ENCODE measurements at regions not wholly inside any gene's neighbourhood (a gene's known extent, or its start where the extent isn't known, plus 50 kb on each side); places are given as distances from the start of the nearest gene placed in this dataset.

DNA sequence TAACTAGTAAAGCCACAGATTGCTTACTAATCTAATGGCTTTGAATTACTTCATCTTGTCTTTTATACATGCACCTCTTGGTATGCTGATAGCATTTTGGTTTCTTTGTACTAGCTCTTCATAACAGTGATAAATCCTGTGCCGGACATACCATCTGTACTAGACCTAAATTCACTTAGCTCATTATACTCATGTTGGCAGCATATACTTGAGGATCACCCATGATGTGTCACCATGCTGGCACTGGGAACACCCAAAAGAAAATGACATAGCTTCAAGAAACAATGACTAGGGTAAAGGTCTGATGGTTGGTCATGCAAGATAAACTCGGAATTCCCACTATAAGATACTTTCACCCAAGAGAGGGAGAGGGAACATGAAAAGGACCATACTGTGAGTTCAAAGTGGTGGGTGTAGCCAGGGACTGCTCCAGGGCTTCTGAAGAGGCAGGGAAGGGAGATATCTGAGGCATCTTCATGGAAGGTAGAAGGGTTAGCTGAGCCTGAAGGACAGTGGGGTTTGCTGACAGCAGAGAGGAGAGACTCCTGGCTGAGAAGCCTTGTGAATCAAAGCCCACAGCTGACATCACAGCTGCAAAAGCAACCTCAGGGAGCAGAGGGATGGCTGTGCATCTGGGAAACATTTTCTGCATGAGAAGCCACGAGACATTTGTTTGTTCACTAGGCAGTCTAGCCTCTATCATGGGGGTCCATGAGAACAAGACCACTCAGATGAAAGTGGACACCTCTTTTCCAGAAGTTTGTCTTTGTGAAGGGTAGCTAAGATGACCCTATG lies 314.2 kb downstream of the RAB28 start:
- intact Hi-C loops (cut with DNase I): no loop called here
- H3K4me3 ChIP-seq: no peak overlapping the region

DNA sequence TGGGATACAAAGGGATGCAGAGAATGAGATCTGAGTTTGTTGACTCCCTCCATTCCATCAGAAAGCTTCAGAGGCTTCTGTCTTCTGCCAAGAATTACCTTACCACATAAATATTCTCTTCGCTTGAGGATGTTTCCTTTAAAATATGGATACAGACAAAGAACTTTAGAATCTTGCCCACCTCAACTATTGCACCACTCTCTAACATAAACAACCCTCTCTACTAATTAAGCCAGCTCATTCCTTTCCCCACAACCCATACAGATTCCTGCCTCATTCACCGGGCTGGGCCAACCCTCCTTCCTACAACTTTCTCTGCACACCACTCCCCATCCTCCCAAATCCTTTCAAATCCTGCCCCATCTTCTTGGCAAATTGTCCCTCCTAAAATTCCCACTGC lies 315.8 kb downstream of the RAB28 start:
- intact Hi-C loops (cut with DNase I): no loop called here

More for the DNA sequence above, 314.2 kb downstream of the RAB28 start:
- H3K36me3 ChIP-seq: no peaks in the 10 kb centered on the region
- no peak for DNase-seq
- H3K27ac ChIP-seq: no peak overlapping the region
- no peaks in the 10 kb centered on the region for H3K27me3 ChIP-seq (ENCODE audit: low read depth)
- no peak for ATAC-seq
- TF ChIP-seq, protein P1, sequence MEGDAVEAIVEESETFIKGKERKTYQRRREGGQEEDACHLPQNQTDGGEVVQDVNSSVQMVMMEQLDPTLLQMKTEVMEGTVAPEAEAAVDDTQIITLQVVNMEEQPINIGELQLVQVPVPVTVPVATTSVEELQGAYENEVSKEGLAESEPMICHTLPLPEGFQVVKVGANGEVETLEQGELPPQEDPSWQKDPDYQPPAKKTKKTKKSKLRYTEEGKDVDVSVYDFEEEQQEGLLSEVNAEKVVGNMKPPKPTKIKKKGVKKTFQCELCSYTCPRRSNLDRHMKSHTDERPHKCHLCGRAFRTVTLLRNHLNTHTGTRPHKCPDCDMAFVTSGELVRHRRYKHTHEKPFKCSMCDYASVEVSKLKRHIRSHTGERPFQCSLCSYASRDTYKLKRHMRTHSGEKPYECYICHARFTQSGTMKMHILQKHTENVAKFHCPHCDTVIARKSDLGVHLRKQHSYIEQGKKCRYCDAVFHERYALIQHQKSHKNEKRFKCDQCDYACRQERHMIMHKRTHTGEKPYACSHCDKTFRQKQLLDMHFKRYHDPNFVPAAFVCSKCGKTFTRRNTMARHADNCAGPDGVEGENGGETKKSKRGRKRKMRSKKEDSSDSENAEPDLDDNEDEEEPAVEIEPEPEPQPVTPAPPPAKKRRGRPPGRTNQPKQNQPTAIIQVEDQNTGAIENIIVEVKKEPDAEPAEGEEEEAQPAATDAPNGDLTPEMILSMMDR (IDR thresholded peaks at IDR 0.05): no peak
- H3K9me3 ChIP-seq: no peaks in the 10 kb centered on the region
- H3K4me1 ChIP-seq: no peaks in the 10 kb centered on the region

DNA sequence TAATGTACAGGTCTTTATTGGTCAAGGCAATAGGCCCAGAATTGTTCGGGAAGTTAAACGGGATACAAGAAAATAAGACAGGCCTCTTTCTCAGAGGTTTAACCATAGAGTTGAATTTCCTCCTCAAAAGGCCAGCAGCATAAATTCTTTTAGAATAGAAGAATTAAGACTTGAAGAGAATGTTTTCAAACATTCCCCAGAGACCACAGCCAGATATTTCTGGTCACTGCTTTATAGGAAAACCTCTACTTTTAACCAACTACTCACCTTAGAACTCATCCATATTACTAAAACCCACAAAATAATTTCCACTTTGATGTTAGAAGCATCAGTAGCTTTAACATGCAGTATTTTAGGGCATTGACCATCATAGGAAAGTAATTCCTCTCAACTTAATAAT lies 317.9 kb downstream of the RAB28 start:
- no peaks in the 10 kb centered on the region for H3K27me3 ChIP-seq (ENCODE audit: low read depth)
- H3K27ac ChIP-seq: no peak overlapping the region
- no peaks in the 10 kb centered on the region for H3K36me3 ChIP-seq
- H3K9me3 ChIP-seq: no peaks in the 10 kb centered on the region
- no peak for ATAC-seq
- intact Hi-C loops (cut with DNase I): no loop called here
- no peak overlapping the region for H3K4me3 ChIP-seq
- no peak for DNase-seq
- TF ChIP-seq, protein P1 (IDR thresholded peaks at IDR 0.05): no peak
- no peaks in the 10 kb centered on the region for H3K4me1 ChIP-seq

More for the DNA sequence above, 315.8 kb downstream of the RAB28 start:
- H3K27ac ChIP-seq: no peak overlapping the region
- DNase-seq (no peak), ATAC-seq (no peak)
- H3K9me3 ChIP-seq: no peaks in the 10 kb centered on the region
- no peak overlapping the region for H3K4me3 ChIP-seq
- H3K4me1 ChIP-seq: no peaks in the 10 kb centered on the region
- TF ChIP-seq, protein P1 (IDR thresholded peaks at IDR 0.05): no peak
- no peaks in the 10 kb centered on the region for H3K27me3 ChIP-seq (ENCODE audit: low read depth)
- H3K36me3 ChIP-seq: no peaks in the 10 kb centered on the region

DNA sequence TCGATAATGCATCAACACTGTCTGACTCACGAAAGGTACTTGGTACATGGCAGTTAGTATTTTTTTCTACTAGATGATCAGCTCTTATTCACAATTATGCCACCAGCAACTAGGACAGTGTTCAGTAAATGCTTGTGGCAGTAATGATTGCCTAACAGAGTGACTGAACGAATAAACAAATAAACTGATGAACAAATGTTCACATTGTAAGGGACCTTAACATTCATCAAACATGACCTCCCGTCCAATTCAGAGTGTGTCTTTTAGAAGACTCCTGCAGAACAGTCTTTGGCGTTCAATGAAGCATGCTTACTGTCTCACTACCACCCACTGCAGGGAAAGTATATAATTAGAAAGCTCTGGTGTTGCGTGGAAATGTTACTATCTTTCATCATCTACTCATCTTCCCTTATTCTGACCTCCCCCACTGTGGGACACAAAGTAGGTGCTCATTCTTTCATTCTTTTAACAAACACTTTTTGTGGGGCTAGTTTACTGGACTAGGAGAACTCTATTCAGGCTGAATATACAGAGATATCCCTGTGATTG lies 319.3 kb downstream of the RAB28 start:
- intact Hi-C loops (cut with DNase I): no loop called here
- no peak overlapping the region for H3K4me3 ChIP-seq
- DNase-seq: no peak
- H3K27me3 ChIP-seq (ENCODE audit: low read depth): no peaks in the 10 kb centered on the region
- TF ChIP-seq, protein P1 (IDR thresholded peaks at IDR 0.05): no peak
- H3K9me3 ChIP-seq: no peaks in the 10 kb centered on the region
- no peak overlapping the region for H3K27ac ChIP-seq
- no peak for ATAC-seq
- no peaks in the 10 kb centered on the region for H3K36me3 ChIP-seq
- H3K4me1 ChIP-seq: no peaks in the 10 kb centered on the region

DNA sequence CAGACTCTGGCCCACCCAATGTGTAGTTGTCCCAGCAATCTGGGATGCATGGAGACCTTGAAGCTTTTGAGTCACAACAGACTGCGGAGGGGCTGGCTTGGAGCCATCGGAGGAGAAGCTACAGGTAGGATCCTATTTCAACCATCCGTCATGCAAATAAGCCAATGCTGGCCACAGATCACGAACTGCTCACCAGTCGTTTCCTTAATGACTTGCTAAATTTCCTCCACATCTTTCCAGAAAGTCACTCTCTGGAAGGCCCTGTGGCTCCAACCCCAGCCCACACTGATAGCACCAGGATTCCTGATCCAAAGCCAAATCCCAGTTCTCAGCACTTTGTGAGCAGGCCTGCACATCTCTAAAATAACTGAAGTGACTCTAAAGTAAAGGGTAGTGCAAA lies 321.3 kb downstream of the RAB28 start:
- intact Hi-C loops (cut with DNase I): no loop called here
- H3K27ac ChIP-seq: no peak overlapping the region
- no peaks in the 10 kb centered on the region for H3K9me3 ChIP-seq
- H3K4me1 ChIP-seq: no peaks in the 10 kb centered on the region
- H3K36me3 ChIP-seq: no peaks in the 10 kb centered on the region
- DNase-seq (no peak), ATAC-seq (no peak)
- H3K27me3 ChIP-seq (ENCODE audit: low read depth): no peaks in the 10 kb centered on the region
- H3K4me3 ChIP-seq: no peak overlapping the region
- TF ChIP-seq, protein P1 (IDR thresholded peaks at IDR 0.05): no peak

Measured in lower lobe of right lung (tissue), 2 donors.